Activated T-helper 2 cell treated with anti-CD3 and anti-CD28 coated beads, Interferon-gamma antibody, Interleukin-2, Interleukin-4, amounts not matched to agents 10 μg/mL and 5 μg/mL and 100 μg/mL, durations not matched to agents 14 hours and 24 hours and 36 hours (primary cell): ENCODE measurements at regions not wholly inside any gene's neighbourhood (a gene's known extent, or its start where the extent isn't known, plus 50 kb on each side); places are given as distances from the start of the nearest gene placed in this dataset.
"Not testable (repeated sequence)": the region's sequence is repeated elsewhere in the genome, so short reads cannot be mapped to it uniquely, and the experiment has no call there.

ENCODE experiments used
- DNase-seq: peaks from one replicate; pipeline ENCODE4 v3.0.0; 2021; ENCODE audit warnings: low spot score
- H3K27ac Mint-ChIP-seq: one replicate; pipeline ENCODE4 v1.8.0; 2021; ENCODE audit warnings: mixed read lengths
- H3K27me3 Mint-ChIP-seq: one replicate; pipeline ENCODE4 v1.8.0; 2021; ENCODE audit warnings: low read depth, mixed read lengths
- H3K36me3 Mint-ChIP-seq: one replicate; pipeline ENCODE4 v1.8.0; 2021; ENCODE audit warnings: low read depth, mixed read lengths
- H3K4me1 Mint-ChIP-seq: one replicate; pipeline ENCODE4 v1.8.0; 2021; ENCODE audit warnings: low read depth, mixed read lengths
- H3K4me3 Mint-ChIP-seq: one replicate; pipeline ENCODE4 v1.8.0; 2021; ENCODE audit warnings: low read depth, mild to moderate bottlenecking, moderate library complexity, mixed read lengths
- H3K9me3 Mint-ChIP-seq: one replicate; pipeline ENCODE4 v1.8.0; 2021; ENCODE audit warnings: mixed read lengths
- intact Hi-C: fragments of 100-400 bp; cut with micrococcal nuclease; formaldehyde crosslinking; loops from one replicate; pipeline ENCODE4 v1.15.1; 2023

DNA sequence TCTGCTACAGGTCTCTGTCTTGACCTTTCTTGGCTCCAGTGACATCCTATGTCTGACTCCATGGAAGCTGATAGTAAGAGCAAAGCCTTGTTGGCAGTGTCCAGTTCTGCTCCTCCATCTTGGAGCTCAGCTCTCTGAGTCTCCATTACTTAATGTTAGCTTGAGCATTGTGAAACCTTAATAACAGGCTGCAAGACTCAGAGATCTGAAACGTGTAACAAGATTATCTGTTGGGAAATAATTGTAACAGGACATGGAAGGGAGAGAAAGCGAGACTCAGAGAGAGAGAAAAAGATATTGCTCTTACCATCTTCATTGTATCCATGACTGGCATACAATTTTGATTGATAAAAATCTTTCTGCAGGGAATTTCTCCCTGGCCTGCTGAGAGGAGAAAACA, 1365.7 kb downstream of the AACS start:
- peaks cover 10% of the 10 kb centered on the region for H3K9me3 Mint-ChIP-seq
- no peaks in the 10 kb centered on the region for H3K36me3 Mint-ChIP-seq
- H3K4me1 Mint-ChIP-seq, result no peaks in the 10 kb centered on the region
- intact Hi-C loops, result no loop called here
- H3K27ac Mint-ChIP-seq, result no peak overlapping the region
- H3K27me3 Mint-ChIP-seq, result no peaks in the 10 kb centered on the region
- DNase-seq, result no peak
- no peak overlapping the region for H3K4me3 Mint-ChIP-seq

DNA sequence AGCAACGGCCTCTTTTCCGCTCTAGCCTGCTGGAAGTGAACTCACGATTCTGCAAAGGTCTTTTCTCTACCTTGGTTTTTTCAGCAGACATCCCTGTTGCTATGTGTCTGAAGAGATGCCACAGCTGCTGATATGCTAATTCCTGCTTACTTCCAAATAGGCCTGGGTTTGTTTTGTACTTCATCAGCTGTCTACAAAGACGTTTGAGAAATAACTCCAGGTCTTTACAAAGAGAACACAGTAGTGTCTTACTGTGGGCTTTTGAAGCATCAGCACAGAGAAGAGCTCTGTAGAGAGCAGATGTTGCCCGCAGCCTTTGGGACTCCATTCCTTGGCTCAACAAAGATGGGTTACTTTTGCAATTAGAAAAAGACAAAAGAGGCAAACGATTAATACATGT, 1366.5 kb downstream of the AACS start:
- H3K36me3 Mint-ChIP-seq, result no peaks in the 10 kb centered on the region
- DNase-seq, result no peak
- peaks cover 12% of the 10 kb centered on the region for H3K9me3 Mint-ChIP-seq
- no peaks in the 10 kb centered on the region for H3K4me1 Mint-ChIP-seq
- H3K27me3 Mint-ChIP-seq, result no peaks in the 10 kb centered on the region
- intact Hi-C loops, result no loop called here
- H3K27ac Mint-ChIP-seq, result no peak overlapping the region
- no peak overlapping the region for H3K4me3 Mint-ChIP-seq

DNA sequence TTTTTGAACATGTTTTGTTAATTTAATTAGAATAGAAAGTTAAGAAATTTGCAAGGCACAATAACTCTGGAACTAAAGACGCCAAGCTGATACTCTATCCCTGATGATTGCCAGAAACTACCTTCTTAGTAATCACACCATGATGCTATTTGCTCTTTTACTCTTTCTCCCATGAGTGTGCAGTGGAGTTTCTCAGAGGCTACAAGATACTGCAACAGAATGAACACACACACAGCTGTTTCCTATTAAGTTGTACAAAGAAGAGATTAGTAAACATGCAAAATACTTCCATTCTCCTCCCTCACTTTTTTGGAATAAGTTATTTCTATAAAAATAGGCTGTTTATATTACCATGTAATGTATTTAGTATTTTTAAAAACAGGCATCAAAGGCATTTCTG, 1367.5 kb downstream of the AACS start:
- Mint-ChIP-seq H3K27ac (no peak overlapping the region), H3K27me3 (no peaks in the 10 kb centered on the region), H3K4me3 (no peak overlapping the region), H3K9me3 (peaks cover 12% of the 10 kb centered on the region), H3K4me1 (no peaks in the 10 kb centered on the region), H3K36me3 (no peaks in the 10 kb centered on the region)
- DNase-seq, result no peak
- intact Hi-C loops, result no loop called here

DNA sequence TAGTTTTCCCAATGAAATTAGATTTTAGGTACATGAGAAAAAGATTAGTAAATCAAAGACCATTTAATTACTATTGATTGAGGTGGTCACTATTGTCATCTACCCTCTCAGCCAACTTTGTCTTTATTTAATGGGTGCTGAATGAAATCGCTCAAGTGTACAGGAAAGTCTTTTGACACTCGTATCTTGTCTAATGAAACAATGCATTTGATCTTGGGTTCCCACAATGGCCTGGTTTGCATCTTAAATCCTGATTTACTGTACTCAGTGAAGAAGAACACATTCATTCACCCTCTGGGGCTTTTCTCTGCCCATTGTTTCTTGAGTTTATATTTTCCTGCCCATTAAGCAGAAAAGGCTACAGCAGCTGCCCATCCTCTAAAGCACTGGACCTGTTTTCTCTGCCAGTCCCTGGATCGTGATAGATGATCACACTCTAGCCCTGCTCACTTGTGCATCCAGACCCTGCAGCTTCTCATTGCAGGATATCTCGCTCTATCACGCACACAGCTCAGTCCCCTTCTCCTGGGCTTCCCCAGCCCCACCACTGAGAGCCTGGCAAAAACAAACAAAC, 1369.3 kb downstream of the AACS start:
- Mint-ChIP-seq H3K4me3 (no peak overlapping the region), H3K9me3 (peaks cover 12% of the 10 kb centered on the region), H3K27ac (no peak overlapping the region), H3K4me1 (no peaks in the 10 kb centered on the region), H3K36me3 (no peaks in the 10 kb centered on the region), H3K27me3 (no peaks in the 10 kb centered on the region)
- no peak for DNase-seq
- intact Hi-C loops, result no loop called here

DNA sequence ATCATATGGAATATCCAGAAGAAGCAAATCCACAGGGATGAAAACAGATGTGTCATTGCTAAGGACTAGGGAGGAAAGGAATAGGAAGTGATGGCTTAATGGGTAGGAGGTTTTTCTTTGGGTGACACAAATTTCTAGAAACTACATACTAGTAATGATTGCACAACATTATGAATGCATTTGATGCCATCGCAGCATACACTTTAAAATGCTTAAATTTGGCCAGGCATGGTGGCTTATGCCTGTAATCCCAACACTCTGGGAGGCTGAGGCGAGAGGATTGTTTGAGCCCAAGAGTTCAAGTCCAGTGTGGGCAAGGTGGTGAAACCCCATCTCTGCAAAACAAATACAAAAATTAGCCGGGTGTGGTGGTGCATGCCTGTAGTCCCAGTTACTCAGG, 1370.8 kb downstream of the AACS start:
- no peak for DNase-seq
- no peak overlapping the region for H3K27ac Mint-ChIP-seq
- intact Hi-C loops, result no loop called here
- no peaks in the 10 kb centered on the region for H3K4me1 Mint-ChIP-seq
- no peak overlapping the region for H3K4me3 Mint-ChIP-seq
- H3K36me3 Mint-ChIP-seq, result no peaks in the 10 kb centered on the region
- H3K27me3 Mint-ChIP-seq, result no peaks in the 10 kb centered on the region
- peaks cover 7% of the 10 kb centered on the region for H3K9me3 Mint-ChIP-seq

DNA sequence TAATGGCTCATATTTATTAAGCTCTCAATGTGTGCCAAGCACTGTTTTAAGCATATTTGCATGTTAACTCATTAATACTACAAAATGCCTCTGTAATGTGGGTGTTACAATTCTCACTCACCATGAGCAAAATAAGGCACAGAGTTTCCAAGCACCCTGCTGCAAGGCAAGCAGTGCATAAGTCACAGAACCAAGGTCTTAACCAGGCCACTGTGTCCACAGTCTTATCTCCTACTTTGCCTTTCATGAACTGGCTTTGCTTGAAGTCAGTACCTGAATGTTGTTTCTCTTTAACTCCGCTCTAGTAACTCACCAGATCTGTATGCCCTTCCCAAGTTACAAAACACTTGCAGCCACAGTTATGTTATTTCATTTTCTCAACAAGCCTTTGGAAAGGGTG, 1372.7 kb downstream of the AACS start:
- no peaks in the 10 kb centered on the region for H3K27me3 Mint-ChIP-seq
- intact Hi-C loops, result no loop called here
- peaks cover 11% of the 10 kb centered on the region for H3K9me3 Mint-ChIP-seq
- no peak for DNase-seq
- no peak overlapping the region for H3K27ac Mint-ChIP-seq
- no peak overlapping the region for H3K4me3 Mint-ChIP-seq
- no peaks in the 10 kb centered on the region for H3K36me3 Mint-ChIP-seq
- H3K4me1 Mint-ChIP-seq, result no peaks in the 10 kb centered on the region

DNA sequence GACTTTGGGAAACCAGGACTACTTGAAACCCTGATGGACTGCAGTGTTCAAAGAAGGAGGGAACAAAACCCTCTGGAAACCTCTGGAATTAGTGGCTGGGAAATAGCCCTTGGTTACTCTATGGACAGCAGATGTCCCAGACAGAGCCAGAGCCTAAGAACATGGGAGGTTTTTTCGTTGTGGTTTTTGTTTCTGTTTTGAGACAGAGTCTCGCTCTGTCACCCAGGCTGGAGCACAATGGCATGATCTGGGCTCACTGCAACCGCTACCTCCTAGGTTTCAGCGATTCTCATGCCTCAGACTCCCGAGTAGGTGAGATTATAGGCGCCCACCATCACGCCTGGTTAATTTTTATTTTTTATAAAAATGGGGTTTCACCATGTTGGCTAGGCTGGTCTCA, 1378.7 kb downstream of the AACS start:
- intact Hi-C loops, result no loop called here
- Mint-ChIP-seq H3K27me3 (no peaks in the 10 kb centered on the region), H3K9me3 (peaks cover 23% of the 10 kb centered on the region), H3K4me1 (no peaks in the 10 kb centered on the region), H3K27ac (no peak overlapping the region), H3K4me3 (no peak overlapping the region), H3K36me3 (no peaks in the 10 kb centered on the region)
- no peak for DNase-seq

DNA sequence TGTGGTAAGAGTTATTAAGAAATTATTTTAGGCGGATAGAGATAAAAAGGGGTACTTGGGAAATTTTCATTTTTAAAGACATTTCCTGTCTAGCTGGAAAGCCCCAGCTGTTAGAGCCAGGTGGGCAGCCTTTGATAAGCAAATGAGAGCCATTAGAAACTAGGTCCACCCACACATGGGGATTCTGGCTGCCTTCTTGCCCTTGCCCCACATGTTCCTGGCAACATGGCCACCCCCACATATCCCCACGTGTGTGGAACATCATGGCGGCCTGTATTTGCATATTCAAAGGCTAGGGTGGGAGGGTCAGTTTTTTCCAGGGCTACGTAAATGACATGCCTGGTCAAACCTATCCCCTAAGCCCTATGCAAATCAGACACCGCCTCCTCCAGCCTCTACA, 1382.1 kb downstream of the AACS start:
- Mint-ChIP-seq H3K4me1 (no peaks in the 10 kb centered on the region), H3K4me3 (no peak overlapping the region), H3K27me3 (no peaks in the 10 kb centered on the region), H3K36me3 (no peaks in the 10 kb centered on the region), H3K9me3 (peaks cover 26% of the 10 kb centered on the region), H3K27ac (no peak overlapping the region)
- intact Hi-C loops, result no loop called here
- no peak for DNase-seq

DNA sequence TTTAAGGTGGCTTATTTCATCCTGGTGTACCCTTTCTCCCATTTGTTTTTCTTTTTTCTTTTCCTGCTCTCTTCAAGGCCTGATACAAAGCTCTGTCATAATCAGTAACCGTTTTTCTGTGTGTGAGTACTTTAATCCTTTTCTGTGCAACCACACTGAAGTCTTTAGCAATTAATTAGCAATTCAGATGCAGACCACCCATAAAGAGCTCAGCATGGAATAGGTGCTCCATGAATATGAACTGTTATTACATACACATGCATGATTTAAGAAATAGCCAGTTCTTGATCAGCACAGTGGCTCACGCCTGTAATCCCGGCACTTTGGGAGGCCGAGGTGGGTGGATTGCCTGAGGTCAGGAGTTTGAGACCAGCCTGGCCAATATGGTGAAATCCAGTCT, 1386.6 kb downstream of the AACS start:
- H3K9me3 Mint-ChIP-seq, result peaks cover 15% of the 10 kb centered on the region
- H3K36me3 Mint-ChIP-seq, result no peaks in the 10 kb centered on the region
- no peaks in the 10 kb centered on the region for H3K4me1 Mint-ChIP-seq
- DNase-seq, result no peak
- H3K27me3 Mint-ChIP-seq, result no peaks in the 10 kb centered on the region
- intact Hi-C loops, result no loop called here
- H3K27ac Mint-ChIP-seq, result no peak overlapping the region
- H3K4me3 Mint-ChIP-seq, result no peak overlapping the region

DNA sequence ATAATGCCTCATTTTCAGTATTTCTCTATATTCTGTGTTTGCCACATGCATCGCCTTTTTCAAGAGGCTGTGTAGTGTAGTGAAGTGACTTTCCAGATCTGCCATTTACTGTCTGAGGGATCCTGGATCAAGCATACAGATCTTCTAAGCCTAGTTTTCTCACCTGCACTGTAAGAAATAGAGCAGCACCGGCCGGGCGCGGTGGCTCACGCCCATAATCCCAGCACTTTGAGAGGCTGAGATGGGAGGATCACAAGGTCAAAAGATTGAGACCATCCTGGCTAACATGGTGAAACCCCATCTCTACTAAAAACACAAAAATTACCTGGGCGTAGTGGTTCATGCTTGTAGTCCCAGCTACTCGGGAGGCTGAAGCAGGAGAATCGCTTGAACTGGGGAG, 1387.5 kb downstream of the AACS start:
- H3K9me3 Mint-ChIP-seq, result peaks cover 12% of the 10 kb centered on the region
- H3K27ac Mint-ChIP-seq, intact Hi-C loops, H3K36me3 Mint-ChIP-seq, DNase-seq, H3K4me1 Mint-ChIP-seq, H3K4me3 Mint-ChIP-seq, H3K27me3 Mint-ChIP-seq: not testable (repeated sequence)

DNA sequence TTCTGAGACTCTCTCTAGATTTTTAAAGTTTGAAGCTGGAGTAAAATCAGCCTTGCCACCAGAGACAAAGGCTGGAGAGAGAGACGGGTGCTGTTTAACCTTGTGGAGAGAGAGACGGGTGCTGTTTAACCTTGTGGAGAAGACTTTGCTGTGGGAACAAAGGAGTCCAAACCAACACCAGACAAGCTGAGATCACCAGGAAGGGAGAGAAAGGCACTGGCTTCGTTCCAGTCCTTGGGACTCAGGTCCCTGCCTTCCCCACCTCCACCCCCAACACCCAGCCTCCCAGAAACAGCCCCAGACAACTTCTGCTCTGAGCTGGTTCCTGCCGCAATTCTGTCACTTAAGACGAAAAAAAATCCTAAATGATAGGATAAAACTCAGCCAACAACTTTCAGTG, 1389.3 kb downstream of the AACS start:
- H3K27me3 Mint-ChIP-seq, result no peaks in the 10 kb centered on the region

DNA sequence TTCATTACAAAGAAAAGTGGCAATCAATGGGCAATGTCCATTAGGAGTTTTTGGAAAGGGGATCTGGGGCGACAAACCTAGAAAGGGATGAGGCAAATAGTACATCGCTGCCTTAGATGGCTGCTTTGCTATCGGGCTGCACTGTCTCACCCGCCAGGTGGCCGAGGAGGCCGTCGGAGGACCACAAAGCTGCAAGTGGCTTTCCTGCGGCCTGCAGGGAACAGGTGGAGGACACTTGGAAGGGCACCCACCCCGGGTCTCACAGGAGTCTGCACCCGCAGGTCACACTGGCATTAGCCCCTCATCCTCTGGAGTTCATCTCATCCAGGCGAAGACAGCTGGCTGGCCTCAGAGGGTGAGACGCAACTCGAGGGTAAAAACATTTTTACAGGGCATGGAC, 1392.5 kb downstream of the AACS start:
- Mint-ChIP-seq H3K4me3 (no peak overlapping the region), H3K27me3 (no peaks in the 10 kb centered on the region), H3K9me3 (peaks cover 7% of the 10 kb centered on the region), H3K4me1 (no peaks in the 10 kb centered on the region), H3K27ac (no peak overlapping the region), H3K36me3 (no peaks in the 10 kb centered on the region)
- DNase-seq, result no peak
- intact Hi-C loops, result no loop called here

More for the DNA sequence above, 1389.3 kb downstream of the AACS start:
- H3K9me3 Mint-ChIP-seq, result no peaks in the 10 kb centered on the region
- no peak for DNase-seq
- intact Hi-C loops, result no loop called here
- H3K4me3 Mint-ChIP-seq, result no peak overlapping the region
- H3K27ac Mint-ChIP-seq, result no peak overlapping the region
- H3K4me1 Mint-ChIP-seq, result no peaks in the 10 kb centered on the region
- no peaks in the 10 kb centered on the region for H3K36me3 Mint-ChIP-seq

DNA sequence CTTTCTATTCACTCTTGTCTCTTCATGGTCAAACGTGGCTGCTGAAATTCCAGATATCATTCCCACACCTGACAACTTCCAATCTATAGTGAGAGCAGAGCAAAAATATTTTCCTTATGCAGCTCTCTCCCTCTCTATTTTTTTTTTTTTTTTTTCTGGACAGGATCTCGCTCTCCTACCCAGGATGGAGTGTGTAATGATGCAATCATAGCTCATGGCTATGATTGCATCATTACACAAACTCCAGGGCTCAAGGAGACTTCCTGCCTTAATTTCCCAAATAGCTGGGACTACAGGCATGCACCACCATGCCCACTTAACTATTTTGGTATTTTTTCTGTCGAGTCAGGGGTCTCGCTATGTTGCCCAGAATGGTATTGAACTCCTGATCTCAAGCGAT, 1398.9 kb downstream of the AACS start:
- intact Hi-C loops, result no loop called here
- Mint-ChIP-seq H3K4me3 (no peak overlapping the region), H3K27me3 (no peaks in the 10 kb centered on the region), H3K4me1 (no peaks in the 10 kb centered on the region), H3K27ac (no peak overlapping the region), H3K9me3 (peaks cover 7% of the 10 kb centered on the region), H3K36me3 (no peaks in the 10 kb centered on the region)
- no peak for DNase-seq

DNA sequence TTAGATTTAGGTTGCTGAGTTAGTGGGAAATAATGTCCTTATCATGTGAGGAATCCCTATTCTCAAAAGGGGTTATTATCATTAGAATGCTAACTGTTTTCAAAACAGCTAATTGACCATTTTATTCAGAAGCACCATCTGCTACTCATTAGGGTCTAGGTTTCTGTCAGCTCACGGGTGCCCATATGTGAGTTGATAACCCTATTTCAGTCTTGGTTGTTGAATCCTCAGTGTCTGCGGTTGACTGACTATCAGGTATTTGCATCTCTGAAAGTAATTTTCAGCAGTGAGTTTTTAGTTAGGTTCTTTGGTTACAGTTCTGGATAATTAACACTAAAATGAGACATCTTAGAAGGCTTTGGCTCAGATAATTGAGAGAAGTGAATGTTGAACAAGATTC, 1404.0 kb downstream of the AACS start:
- Mint-ChIP-seq H3K27me3 (no peaks in the 10 kb centered on the region), H3K4me1 (no peaks in the 10 kb centered on the region)

More for the DNA sequence above, 1404.0 kb downstream of the AACS start:
- Mint-ChIP-seq H3K36me3 (no peaks in the 10 kb centered on the region), H3K9me3 (peaks cover 20% of the 10 kb centered on the region), H3K4me3 (no peak overlapping the region), H3K27ac (no peak overlapping the region)
- intact Hi-C loops, result no loop called here
- DNase-seq, result no peak
